ENCODE measurements at regions not wholly inside any gene's neighbourhood (a gene's known extent, or its start where the extent isn't known, plus 50 kb on each side); places are given as distances from the start of the nearest gene placed in this dataset.

GRCh38 chrX:87895421-87895820 is 377.8 kb downstream of the KLHL4 start:
- Histone ChIP-seq H3K36me3 (no peaks in the 10 kb centered on the region), H3K27ac (no peak overlapping the region), H3K4me3 (no peak overlapping the region), H3K4me1 (no peaks in the 10 kb centered on the region), H3K9me3 (peaks cover 0 to under 1% (median 0%) of the 10 kb centered on the region in 11 donors), H3K27me3 (peaks cover 0 to 14% (median 0%) of the 10 kb centered on the region in 7 donors)
- WGBS, 2 donors, result 65 to 76% methylated on average over 2 of the region's 2 CpGs
- ATAC-seq (no peak), DNase-seq (no peak)
- TF ChIP-seq CTCF (IDR thresholded peaks at IDR 0.05), result no peak
- intact Hi-C loops (cut with DNase I), result no loop called here

- ATAC-seq (no peak), DNase-seq (no peak)
- WGBS, 2 donors, result 80 to 86% methylated on average over 1 of the region's 1 CpG
- Histone ChIP-seq H3K4me3 (no peak overlapping the region), H3K27me3 (peaks cover 0 to 8% (median 0%) of the 10 kb centered on the region in 7 donors), H3K9me3 (peaks cover 0 to 7% (median 0%) of the 10 kb centered on the region in 11 donors), H3K36me3 (no peaks in the 10 kb centered on the region), H3K4me1 (no peaks in the 10 kb centered on the region), H3K27ac (no peak overlapping the region)
- no peak for TF ChIP-seq CTCF (IDR thresholded peaks at IDR 0.05)
- intact Hi-C loops (cut with DNase I), result no loop called here
These were observed 378.5 kb downstream of the KLHL4 start for GRCh38 chrX:87896057-87896456.

GRCh38 chrX:87900320-87900908 is 382.8 kb downstream of the KLHL4 start:
- no peaks in the 10 kb centered on the region for H3K27me3 ChIP-seq
- H3K4me3 ChIP-seq, result peak overlapping the region in 2 of 10 donors; percentile 1 to 24

GRCh38 chrX:87901060-87901459 is 383.5 kb downstream of the KLHL4 start:
- intact Hi-C loops (cut with DNase I), result no loop called here
- Histone ChIP-seq H3K4me3 (peak overlapping the region in 2 of 10 donors; percentile 1 to 24), H3K9me3 (peaks cover 0 to 9% (median 0%) of the 10 kb centered on the region in 11 donors), H3K4me1 (no peaks in the 10 kb centered on the region), H3K27ac (no peak overlapping the region), H3K36me3 (no peaks in the 10 kb centered on the region), H3K27me3 (no peaks in the 10 kb centered on the region)
- DNase-seq (no peak), ATAC-seq (no peak)
- no peak for TF ChIP-seq CTCF (IDR thresholded peaks at IDR 0.05)
- 36 to 37% methylated on average over 3 of the region's 3 CpGs for WGBS, 2 donors

More at GRCh38 chrX:87900320-87900908, 382.8 kb downstream of the KLHL4 start:
- TF ChIP-seq CTCF (IDR thresholded peaks at IDR 0.05), result no peak
- Histone ChIP-seq H3K9me3 (peaks cover 0 to 9% (median 0%) of the 10 kb centered on the region in 11 donors), H3K36me3 (no peaks in the 10 kb centered on the region), H3K4me1 (no peaks in the 10 kb centered on the region), H3K27ac (no peak overlapping the region)
- intact Hi-C loops (cut with DNase I), result no loop called here
- no peak for ATAC-seq
- DNase-seq, result no peak
- WGBS, 2 donors, result 73 to 91% methylated on average over 8 of the region's 8 CpGs

All from heart right ventricle (tissue), 16 donors.